Osteocyte (in vitro differentiated cells): ENCODE measurements at regions not wholly inside any gene's neighbourhood (a gene's known extent, or its start where the extent isn't known, plus 50 kb on each side); places are given as distances from the start of the nearest gene placed in this dataset.

Experiments
- DNase-seq: peaks from one replicate; pipeline ENCODE4 v3.0.0; 2021; ENCODE audit warnings: mixed read lengths; ENCODE audit not compliant: unreplicated experiment; ENCODE audit errors: extremely low spot score
- H3K27ac Mint-ChIP-seq: one replicate; pipeline ENCODE4 v1.8.0; 2021; ENCODE audit warnings: mild to moderate bottlenecking, mixed read lengths; ENCODE audit not compliant: unreplicated experiment
- H3K27me3 Mint-ChIP-seq: one replicate; pipeline ENCODE4 v1.8.0; 2021; ENCODE audit warnings: mixed read lengths; ENCODE audit not compliant: unreplicated experiment
- H3K36me3 Mint-ChIP-seq: one replicate; pipeline ENCODE4 v1.8.0; 2021; ENCODE audit warnings: mixed read lengths; ENCODE audit not compliant: unreplicated experiment
- H3K4me1 Mint-ChIP-seq: one replicate; pipeline ENCODE4 v1.8.0; 2021; ENCODE audit warnings: mixed read lengths; ENCODE audit not compliant: unreplicated experiment
- H3K4me3 Mint-ChIP-seq: one replicate; pipeline ENCODE4 v1.8.0; 2021; ENCODE audit warnings: mild to moderate bottlenecking, moderate library complexity, mixed read lengths; ENCODE audit not compliant: unreplicated experiment
- H3K9me3 Mint-ChIP-seq: one replicate; pipeline ENCODE4 v1.8.0; 2021; ENCODE audit warnings: mixed read lengths; ENCODE audit not compliant: unreplicated experiment
- CTCF ChIP-seq: fragments of 200-600 bp; sonication (generic); IDR thresholded peaks from 2 replicates; pipeline ENCODE4 v1.5.0; 2021; ENCODE audit warnings: antibody characterized with exemption, mild to moderate bottlenecking, moderate library complexity

GRCh38 chr22:34765115-34765514 lies 300.8 kb upstream of the ISX start:
- no peak for DNase-seq
- Mint-ChIP-seq H3K9me3 (no peaks in the 10 kb centered on the region), H3K36me3 (no peaks in the 10 kb centered on the region), H3K4me3 (no peak overlapping the region), H3K27me3 (no peaks in the 10 kb centered on the region), H3K27ac (no peak overlapping the region), H3K4me1 (no peaks in the 10 kb centered on the region)
- TF ChIP-seq CTCF, result no peak

- Mint-ChIP-seq H3K4me3 (no peak overlapping the region), H3K27ac (no peak overlapping the region), H3K27me3 (no peaks in the 10 kb centered on the region), H3K36me3 (no peaks in the 10 kb centered on the region), H3K4me1 (no peaks in the 10 kb centered on the region), H3K9me3 (peaks cover 11% of the 10 kb centered on the region)
- TF ChIP-seq CTCF, result no peak
- no peak for DNase-seq
These were observed 296.6 kb upstream of the ISX start for GRCh38 chr22:34769361-34769760.

GRCh38 chr22:34776817-34777216 lies 289.1 kb upstream of the ISX start:
- Mint-ChIP-seq H3K27ac (no peak overlapping the region), H3K4me1 (no peaks in the 10 kb centered on the region), H3K9me3 (peaks cover 25% of the 10 kb centered on the region), H3K27me3 (no peaks in the 10 kb centered on the region), H3K4me3 (no peak overlapping the region), H3K36me3 (no peaks in the 10 kb centered on the region)
- no peak for DNase-seq
- no peak for TF ChIP-seq CTCF

GRCh38 chr22:34781681-34782080 lies 284.3 kb upstream of the ISX start:
- Mint-ChIP-seq H3K4me3 (no peak overlapping the region), H3K4me1 (no peaks in the 10 kb centered on the region), H3K27ac (no peak overlapping the region), H3K36me3 (no peaks in the 10 kb centered on the region), H3K27me3 (no peaks in the 10 kb centered on the region), H3K9me3 (peaks cover 23% of the 10 kb centered on the region)
- DNase-seq, result no peak
- no peak for TF ChIP-seq CTCF

GRCh38 chr22:34783436-34783835 lies 282.5 kb upstream of the ISX start:
- no peak for DNase-seq
- H3K4me3 Mint-ChIP-seq, result no peak overlapping the region
- TF ChIP-seq CTCF, result no peak
- peaks cover 27% of the 10 kb centered on the region for H3K9me3 Mint-ChIP-seq
- no peaks in the 10 kb centered on the region for H3K36me3 Mint-ChIP-seq
- H3K27ac Mint-ChIP-seq, result no peak overlapping the region
- no peaks in the 10 kb centered on the region for H3K27me3 Mint-ChIP-seq
- no peaks in the 10 kb centered on the region for H3K4me1 Mint-ChIP-seq
